NB4 (cell line): ENCODE measurements at regions not wholly inside any gene's neighbourhood (a gene's known extent, or its start where the extent isn't known, plus 50 kb on each side); places are given as distances from the start of the nearest gene placed in this dataset.

Experiments
- CTCF ChIP-seq: IDR thresholded peaks from one replicate; pipeline ENCODE4 v1.5.1; 2012; ENCODE audit warnings: low read depth, low read length
- MAX ChIP-seq: IDR thresholded peaks from 2 replicates; pipeline ENCODE4 v1.6.1; 2011; ENCODE audit warnings: low read depth, low read length
- MYC ChIP-seq: IDR thresholded peaks from 2 replicates; pipeline ENCODE4 v1.6.1; 2011; ENCODE audit warnings: low read depth, low read length
- POLR2A ChIP-seq: IDR thresholded peaks from 2 replicates; pipeline ENCODE4 v1.6.1; 2011; ENCODE audit warnings: mild to moderate bottlenecking; ENCODE audit not compliant: insufficient read length; ENCODE audit errors: extremely low read depth

- TF ChIP-seq POLR2A: no peak
- TF ChIP-seq CTCF: no peak
- no peak for TF ChIP-seq MAX
- TF ChIP-seq MYC: no peak
These were observed 545.6 kb downstream of the C6orf118 start for GRCh38 chr6:164763788-164764187.
